Stimulated activated CD8-positive, alpha-beta memory T cell treated with anti-CD3 and anti-CD28 coated beads, Interleukin-4, amount 100 ng/mL, for 4 hours (primary cell): ENCODE measurements at regions not wholly inside any gene's neighbourhood (a gene's known extent, or its start where the extent isn't known, plus 50 kb on each side); places are given as distances from the start of the nearest gene placed in this dataset.
"Not testable (repeated sequence)": the region's sequence is repeated elsewhere in the genome, so short reads cannot be mapped to it uniquely, and the experiment has no call there.

Experiments used
- DNase-seq, 2 donors: peaks; one replicate each; pipeline ENCODE4 v3.0.0-alpha.2; 2020; ENCODE audit warnings: low read depth in 2 of 2, low spot score in 1 of 2

DNA sequence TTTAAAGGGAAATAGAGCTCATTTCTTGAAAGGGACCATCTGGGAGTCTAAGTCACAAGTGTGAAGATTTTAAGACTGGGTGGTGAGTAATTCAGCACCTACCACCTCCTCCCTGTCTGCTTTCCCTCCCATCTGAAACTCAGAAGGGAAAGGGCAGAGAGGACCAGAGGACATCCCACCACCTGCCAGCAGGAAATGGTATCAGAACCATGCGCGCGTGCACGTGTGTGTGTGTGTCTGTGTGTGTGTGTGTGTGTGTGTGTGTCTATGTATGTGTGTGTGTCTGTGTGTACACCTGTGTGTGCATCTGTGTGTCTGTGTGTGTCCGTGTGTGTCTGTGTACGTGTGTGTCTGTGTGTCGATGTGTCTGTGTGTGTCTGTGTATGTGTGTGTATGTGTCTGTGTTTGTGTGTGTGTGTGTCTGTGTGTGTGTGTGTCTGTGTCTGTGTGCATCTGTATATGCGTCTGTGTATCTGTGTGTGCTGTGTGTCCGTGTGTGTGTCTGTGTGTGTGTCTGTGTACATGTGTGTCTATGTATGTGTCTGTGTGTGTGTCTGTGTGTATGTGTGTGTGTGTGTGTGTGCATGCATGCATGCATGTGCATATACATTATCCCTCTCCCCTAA, 76.8 kb downstream of the ZFP36L2 start:
- DNase-seq = no peak

DNA sequence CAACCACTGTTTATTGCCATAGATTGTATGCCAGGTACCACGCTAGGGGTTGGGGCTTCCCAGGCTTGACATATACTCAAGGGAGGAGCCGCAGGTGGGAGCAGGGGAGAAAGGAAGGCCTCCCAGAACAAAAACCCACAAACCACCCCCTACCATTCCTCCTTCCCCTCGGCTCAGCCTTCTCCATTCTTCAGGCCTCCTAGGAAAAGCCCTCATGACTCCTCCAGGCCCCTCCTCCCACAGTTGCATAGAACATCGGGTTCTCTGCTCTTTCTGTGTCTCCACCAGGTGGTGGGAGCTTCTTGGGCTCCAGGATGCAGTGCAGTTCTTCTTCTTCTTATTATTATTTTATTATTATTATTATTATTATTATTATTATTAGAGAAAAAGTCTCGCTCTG, 80.3 kb downstream of the ZFP36L2 start:
- DNase-seq = no peak

DNA sequence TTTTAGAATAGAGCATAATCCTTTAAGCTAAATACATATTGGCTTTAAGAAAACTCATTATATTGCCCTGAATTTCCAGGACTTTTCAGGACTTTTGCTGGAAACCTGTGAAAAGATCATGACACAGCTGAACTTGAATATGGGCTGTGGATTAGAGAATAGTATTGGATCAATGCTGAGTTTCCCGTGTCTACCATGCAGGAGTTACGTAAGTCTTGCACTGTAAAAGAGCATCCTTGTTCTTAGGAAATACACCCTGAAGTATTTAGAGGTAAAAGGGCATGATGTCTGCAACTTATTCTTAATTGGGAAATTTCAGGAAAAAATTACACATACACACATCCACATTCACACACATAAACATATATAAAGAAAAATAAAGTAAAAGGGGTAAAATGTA, 82.1 kb downstream of the ZFP36L2 start:
- DNase-seq = no peak

DNA sequence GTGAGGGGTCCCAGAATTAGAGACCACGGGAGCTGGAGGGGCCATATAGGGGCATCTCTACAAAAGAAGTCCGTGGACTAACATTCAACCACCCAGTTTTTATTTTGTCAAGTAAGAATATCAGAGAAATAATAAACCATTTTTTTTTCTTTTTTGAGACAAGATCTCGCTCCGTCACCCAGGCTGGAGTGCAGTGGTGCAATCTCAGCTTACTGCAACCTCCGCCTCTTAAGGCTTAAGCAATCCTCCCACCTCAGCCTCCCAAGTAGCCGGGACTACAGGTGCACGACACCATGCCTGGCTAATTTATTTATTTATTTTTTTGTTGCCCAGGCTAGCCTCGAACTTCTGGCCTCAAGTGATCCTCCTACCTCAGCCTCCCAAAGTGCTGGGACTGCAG, 82.7 kb downstream of the ZFP36L2 start:
- no peak for DNase-seq

DNA sequence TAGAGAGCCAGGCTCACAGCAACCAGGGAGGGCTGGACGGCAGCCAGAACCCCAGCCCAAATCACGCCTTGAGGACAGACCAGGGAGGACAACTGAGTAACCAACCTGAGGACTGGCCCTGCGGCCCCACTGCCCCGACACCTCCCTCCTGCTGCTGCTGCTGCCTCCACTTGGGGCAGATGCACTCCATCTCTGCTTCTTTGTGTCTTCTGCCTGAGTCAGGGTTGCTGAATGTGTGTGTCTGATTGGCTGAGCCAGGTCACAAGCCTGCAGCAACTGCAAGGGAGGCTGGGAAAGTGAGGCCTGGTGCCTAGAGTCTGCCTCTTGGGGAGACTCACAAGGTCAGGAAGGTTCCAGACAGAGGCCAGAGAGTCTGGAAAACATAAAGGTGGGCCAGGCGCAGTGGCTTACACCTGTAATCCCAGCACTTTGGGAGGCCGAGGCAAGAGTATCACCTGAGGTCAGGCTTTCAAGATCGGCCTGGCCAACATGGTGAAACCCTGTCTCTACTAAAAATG, 83.4 kb downstream of the ZFP36L2 start:
- DNase-seq = no peak

DNA sequence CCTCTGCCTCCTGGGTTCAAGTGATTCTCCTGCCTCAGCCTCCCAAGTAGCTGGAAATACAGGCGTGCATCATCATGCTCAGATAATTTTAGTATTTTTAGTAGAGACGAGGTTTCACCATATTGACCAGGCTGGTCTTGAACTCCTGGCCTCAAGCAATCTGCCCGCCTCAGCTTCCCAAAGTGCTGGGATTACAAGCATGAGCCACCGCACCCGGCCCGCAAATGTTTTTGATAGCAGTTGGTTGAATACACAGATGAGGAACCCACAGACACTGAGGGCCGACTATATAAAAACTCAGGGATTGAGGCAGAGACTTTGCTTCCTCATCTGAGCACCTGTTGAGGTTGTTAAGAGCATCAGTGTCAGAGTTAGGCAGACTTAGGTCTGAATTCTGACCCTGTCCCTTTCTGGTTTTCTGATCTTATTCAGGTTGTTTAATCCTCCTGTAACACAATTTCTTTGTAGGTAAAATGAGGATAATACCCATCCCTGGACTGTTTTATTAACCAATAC, 84.7 kb downstream of the ZFP36L2 start:
- DNase-seq = not testable (repeated sequence)

DNA sequence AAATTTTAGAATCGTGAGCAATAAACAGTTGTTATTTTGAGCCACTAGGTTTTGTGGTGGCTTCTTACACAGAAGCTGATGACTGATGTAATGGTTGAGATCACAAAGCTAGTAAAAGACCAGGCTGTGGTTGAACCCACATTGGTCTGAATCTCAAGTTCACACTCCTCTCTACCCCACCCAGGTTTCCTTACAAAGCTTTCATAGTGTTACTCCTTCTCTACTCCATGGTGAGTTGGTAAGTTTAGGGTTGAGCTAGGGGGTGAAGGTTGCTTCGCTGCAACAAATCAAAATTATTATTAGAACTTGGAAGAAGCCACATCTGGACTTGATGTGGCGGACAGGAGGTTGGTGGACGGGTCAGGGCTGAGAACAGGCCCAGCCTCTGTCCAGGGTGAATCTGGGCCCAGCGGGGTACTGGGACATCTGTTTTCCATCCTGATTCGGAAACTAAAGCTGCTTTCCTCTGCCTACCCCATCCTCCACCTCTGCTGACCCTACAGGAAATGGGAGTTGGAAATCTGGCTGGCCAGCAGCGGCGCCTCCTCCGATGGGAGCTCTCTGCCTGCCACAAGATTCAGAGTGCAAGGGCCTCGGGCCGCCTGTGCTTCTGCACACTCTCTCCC, 86.3 kb downstream of the ZFP36L2 start:
- no peak for DNase-seq

DNA sequence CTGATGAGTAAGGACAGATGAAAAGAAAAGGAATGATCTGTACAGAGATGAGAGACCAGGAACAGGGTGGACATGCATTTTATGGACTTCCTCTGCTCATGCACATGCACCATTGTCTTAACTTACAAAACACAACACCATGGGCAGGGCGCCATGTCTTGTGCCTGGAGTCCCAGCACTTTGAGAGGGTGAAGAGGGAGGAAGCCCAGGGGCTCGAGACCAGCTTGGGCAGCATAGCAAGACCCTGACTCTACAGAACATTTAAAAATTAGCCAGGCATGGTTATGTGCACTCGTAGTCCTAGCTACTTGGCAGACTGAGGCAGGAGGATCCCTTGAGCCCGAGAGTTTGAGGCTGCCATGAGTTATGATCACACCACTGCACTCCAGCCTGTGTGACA, 86.9 kb downstream of the ZFP36L2 start:
- DNase-seq = no peak

DNA sequence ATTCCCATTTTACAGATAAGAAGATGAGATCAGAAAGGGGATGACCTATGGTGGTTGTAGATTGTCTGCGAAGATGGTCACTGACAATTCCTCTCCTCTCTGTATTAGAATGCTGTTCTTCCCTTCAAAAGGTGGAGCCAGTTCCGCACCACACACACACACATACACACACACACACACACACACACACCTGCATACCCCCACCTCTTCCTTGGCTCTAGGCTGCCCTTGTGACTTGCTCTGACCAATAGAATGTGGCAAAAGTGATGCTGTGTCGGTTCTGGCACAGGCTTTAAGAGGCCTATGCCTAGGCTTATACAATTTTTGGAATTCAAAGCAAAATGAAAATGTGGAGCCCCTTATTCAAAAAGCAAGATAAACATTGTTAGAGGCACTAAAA, 88.0 kb downstream of the ZFP36L2 start:
- no peak for DNase-seq

DNA sequence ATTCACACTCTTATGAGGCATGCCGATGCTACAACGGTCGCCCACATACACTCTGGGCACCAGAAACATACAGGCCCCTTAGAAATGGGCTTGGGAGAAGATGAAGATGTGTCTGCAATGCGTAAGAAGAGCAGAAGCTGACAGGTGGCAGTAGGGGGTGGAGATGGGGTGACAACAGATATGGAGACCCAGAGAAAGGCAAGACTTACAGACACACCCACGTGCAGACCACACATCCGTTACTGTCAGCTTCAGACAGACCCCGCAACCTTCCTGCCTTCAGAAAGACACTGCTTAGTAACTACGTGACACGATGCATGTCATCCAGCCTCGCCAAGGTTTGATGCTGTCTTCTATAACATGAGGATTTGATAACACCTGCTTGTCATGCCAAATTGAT, 89.5 kb downstream of the ZFP36L2 start:
- peak; percentile 58 to 79 for DNase-seq

DNA sequence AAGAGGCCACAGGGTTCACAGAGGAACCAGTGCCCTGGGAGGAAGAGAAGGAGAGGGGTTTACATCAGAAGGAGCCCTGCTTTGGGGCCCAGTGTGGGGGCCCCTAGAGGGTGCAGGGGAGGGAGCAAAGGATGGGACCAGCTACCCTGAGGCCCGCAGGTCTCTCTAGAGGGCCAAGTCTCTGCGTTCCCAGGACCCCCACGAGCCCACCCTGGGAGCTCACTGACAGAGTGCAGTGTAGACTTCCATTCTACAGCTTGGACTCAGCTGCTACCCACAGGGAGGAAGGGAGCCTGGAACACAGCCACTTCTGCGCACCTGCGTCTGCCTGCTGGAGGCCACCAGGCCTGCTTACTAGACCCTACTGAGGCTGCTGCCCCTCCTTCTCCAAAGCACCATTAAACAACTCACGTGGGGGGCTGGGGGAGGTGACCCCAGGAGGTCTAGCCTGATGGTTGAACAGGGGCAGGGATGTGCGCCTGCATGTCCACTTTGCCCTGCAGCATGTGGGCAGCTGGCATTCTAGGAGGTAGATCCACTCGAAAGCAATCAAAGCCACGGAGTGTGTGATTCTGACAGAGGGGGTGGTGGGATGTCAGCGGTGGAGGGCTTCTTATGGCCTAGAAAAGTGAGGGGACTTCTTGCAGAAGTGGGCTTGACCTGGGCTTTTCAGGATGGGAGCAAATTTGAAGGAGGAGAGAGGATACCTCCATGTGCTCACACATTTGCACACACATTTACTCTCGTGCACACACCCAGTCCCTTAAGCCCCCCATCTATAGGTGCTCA, 90.2 kb downstream of the ZFP36L2 start:
- DNase-seq = no peak

DNA sequence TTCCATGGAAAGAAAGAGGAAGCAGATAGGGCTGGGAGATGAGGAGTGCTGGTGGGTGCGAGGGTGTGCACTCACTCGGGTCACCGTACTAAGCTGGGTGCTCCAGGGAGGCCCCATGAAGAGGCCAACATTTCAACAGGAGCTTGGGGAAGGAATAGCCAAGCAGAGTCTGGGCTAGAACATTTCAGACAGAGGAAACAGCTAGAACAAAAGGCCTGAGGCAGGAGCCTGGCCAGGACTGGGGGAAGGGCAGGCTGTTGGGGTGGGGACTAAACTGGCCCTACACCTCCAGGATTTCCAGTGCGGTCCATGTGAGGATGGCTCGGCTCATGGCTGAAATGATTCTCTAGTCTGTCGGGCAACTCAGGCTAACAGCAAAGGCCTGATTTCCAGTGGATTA, 90.8 kb downstream of the ZFP36L2 start:
- no peak for DNase-seq

DNA sequence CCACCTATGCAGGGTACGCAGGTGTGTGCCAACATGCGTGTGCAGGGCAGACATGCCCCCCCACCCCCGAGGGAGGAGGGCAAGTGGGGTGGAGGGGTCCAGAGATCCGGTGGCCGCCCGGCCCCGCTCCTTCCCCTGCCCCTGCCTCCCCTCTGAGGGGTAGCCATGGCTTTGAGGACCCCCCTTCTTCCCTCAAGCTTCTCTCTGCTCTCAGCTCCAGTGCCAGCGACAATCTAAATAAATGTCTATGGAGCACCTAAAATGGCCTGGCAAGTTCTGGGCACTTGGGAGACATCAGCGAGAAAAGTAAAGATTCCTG, 91.9 kb downstream of the ZFP36L2 start:
- no peak for DNase-seq

DNA sequence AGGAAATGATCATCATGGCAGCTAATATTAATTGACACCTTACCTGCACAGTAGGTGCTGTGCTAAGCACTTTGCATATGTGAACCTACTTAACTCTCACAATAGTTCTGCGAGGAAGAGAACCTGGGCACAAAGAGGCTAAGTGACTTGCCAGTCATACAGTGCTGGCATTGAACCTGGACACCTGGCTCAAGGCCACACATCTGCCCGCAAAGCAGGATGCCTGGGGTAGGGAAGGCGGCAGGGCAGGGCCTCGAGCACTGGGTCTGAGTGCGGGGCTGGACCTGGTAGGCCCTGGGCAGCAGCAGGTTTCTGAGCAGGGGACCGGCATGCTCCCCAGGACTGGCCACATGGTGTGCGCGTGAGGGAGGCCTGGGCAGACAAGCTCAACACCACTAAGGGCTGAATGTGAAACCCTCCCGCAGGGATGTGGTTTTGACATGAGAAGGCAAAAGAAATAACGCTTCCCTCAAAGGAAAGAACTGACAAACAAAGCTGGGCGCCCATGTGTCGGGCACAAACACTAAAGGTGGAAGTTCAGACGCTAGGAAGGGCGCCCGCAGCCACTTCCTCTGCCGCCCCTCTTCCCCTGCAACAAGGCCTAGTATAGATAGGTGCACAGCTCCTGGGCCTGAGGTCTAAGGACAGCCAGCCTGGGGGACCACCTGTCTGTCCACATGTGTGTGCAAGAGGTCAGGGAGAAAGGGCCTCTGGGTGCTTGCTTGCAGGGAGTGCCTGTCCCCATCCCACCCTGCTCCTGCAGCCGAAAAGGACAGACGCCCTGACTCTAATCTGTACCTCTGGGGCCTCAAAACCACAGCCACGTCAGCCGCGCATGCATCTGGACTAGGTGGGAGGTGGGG, 92.5 kb downstream of the ZFP36L2 start:
- peak in 1 of 2 donors; percentile 54 for DNase-seq

DNA sequence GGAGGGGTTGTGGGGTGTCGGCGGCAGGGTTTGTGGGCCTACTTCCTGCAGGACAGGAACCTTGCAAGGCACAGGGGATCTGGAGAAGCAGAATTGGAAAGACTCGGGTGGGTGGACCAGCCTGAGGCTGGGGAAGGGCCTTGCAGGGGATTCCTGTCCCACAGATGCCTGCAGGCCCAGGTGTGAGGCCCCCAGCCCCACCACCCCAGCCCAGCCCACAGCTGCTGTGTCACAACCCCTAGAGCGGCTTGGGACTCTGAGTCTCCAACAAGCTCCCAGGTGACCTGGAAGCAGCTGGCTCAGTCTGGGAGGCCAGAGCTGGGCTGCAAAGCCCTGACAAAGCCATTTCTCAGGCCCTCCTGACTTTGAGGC, 93.1 kb downstream of the ZFP36L2 start:
- DNase-seq = no peak

DNA sequence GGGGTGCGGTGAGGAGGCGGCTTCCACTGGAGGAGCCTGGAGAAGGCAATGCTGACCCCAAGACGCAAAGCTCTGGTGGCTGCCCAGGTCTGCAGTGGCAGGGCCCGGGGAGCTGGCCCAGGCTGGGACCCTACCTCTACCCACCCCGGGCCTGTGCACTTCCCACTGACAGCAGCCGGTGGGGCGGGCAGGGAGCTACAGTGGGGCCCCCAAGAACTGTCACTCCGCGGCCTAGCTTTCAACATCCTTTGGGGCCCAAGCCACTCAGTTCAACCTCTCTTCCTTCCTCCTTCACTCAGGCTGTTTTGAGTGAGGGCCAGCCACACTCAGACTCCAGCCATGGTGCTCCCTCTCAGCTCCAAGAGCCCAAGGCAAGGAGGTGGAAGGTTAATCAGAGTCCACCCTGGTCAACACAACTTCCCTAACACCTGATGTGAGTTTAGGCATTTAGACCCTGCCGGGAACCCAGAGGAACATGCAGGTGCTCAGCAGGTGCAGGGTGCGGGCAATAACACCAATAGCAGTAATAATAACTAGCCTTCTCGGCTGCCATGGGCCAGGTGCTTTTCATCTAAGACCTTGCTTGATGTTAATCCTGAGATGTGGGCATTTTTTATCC, 93.6 kb downstream of the ZFP36L2 start:
- no peak for DNase-seq

DNA sequence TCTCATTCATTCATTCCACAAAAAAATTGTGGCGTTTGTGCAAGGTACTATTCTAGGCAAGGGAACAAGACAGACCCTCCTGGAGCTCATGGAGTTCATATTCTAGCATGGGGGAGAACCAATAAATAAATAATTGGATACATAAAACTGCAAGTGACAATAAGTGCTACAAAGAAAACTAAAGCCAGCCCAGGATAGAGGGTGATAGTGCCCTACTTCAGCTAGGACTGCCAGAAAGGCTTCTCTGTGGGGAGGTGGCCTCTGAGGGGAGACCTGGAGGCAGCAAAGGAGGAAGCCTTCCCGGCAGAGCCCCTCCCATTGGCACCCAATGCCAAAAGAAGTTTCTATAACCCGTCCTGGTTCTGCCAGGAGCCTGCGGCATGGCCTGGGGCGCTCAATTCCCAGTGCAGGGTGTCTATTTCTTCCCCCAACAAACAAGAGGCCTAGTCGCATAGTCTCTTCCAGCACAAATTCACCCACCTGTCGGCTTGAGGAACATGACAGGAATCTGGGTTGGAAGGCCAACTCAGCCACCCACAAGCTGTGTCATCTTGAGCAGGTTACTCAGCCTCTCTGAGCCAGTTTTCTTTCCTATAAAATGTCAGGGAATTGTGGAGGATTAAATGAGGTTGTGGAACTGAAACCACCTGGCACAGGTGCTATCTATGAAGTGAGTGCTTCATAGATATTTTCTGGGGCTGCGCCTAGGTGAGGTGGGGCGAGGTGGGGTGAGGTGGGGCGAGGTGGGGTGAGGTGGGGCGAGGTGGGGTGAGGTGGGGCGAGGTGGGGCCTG, 94.3 kb downstream of the ZFP36L2 start:
- DNase-seq = no peak

DNA sequence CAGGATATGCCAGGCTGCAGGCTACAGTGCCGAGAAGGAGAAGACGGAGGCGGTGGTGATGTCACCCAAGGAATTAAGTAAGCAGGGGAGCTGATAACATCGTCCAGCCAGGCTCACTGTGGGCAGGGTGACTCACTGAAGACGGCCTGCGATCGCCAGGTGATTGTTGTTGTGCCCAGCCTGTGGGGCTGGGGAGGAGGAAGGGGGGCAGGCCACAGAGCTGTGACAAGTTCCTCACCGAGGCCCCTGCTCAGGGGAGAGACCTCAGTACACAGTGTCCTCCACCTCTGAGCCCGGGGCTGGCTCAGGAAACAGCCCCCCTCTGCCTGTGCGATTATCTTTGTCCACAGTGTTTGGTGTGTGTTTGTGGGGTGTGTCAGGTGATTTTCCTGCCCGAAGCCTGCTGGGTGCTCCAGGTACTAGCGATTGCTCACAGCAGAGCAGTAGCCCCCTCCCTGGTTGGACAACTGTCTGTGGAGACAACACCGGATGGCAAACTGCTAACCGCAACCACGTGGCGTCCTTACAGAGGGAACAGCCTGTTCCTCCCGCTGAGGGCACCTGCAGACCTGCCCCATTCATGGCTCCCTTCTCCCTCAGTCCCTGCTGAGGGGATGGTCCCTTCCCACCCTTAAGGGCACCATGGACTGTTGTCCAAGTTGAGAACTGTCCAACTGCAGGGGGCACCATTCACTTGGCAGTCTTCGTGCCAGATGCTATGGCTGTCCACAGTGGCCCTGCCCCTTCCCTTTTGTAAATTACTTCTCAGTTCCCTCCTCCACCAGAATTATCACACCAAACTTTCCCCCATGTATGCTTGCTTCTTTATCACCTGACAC, 95.1 kb downstream of the ZFP36L2 start:
- DNase-seq = peak; percentile 52 to 61

DNA sequence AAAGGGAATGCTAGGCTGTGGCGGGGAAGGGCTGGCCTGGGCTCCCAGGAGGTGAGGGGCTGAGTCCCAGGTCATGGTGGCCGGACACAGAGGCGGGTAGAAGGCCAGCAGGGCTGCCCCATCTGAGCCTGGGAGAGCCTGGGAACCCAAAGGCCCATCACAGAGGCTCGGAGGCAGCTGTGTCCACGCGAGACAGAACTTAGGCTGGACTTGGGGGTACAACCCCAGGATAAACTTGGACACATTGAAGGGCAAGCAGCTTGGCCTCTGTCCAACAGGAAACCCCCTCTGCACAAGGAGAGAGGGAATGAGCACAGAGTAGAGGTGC, 95.9 kb downstream of the ZFP36L2 start:
- DNase-seq = no peak
